Activated CD4-positive, alpha-beta T cell treated with anti-CD3 and anti-CD28 coated beads, Interleukin-2, amount 10 ng/mL, durations not matched to agents 7 days and 5 days (primary cell): ENCODE measurements at regions not wholly inside any gene's neighbourhood (a gene's known extent, or its start where the extent isn't known, plus 50 kb on each side); places are given as distances from the start of the nearest gene placed in this dataset.
"Not testable (repeated sequence)": the region's sequence is repeated elsewhere in the genome, so short reads cannot be mapped to it uniquely, and the experiment has no call there.

ENCODE experiments used
- CTCF ChIA-PET: fragments of 350-600 bp; sonication (Branson Sonifier 250); formaldehyde crosslinking; loops from one replicate; lab custom pipeline; 2021; ENCODE audit warnings: antibody characterized with exemption; lab: Charles Lee
- POLR2A ChIA-PET: fragments of 350-600 bp; sonication (Branson Sonifier 250); formaldehyde crosslinking; loops from one replicate; lab custom pipeline; 2021; ENCODE audit warnings: antibody characterized with exemption; lab: Charles Lee
- DNase-seq: peaks from one replicate; pipeline ENCODE4 v3.0.0-alpha.2; 2020
- H3K27ac Mint-ChIP-seq: one replicate; pipeline ENCODE4 v1.8.0; 2021; ENCODE audit warnings: mild to moderate bottlenecking, moderate library complexity, mixed read lengths
- H3K27me3 Mint-ChIP-seq: one replicate; pipeline ENCODE4 v1.8.0; 2021; ENCODE audit warnings: mixed read lengths
- H3K36me3 Mint-ChIP-seq: one replicate; pipeline ENCODE4 v1.8.0; 2021; ENCODE audit warnings: low read depth, mixed read lengths
- H3K4me1 Mint-ChIP-seq: one replicate; pipeline ENCODE4 v1.8.0; 2021; ENCODE audit warnings: mixed read lengths
- H3K4me3 Mint-ChIP-seq: one replicate; pipeline ENCODE4 v1.8.0; 2021; ENCODE audit warnings: mild to moderate bottlenecking, moderate library complexity, mixed read lengths
- H3K9me3 Mint-ChIP-seq: one replicate; pipeline ENCODE4 v1.8.0; 2021; ENCODE audit warnings: mixed read lengths

DNA sequence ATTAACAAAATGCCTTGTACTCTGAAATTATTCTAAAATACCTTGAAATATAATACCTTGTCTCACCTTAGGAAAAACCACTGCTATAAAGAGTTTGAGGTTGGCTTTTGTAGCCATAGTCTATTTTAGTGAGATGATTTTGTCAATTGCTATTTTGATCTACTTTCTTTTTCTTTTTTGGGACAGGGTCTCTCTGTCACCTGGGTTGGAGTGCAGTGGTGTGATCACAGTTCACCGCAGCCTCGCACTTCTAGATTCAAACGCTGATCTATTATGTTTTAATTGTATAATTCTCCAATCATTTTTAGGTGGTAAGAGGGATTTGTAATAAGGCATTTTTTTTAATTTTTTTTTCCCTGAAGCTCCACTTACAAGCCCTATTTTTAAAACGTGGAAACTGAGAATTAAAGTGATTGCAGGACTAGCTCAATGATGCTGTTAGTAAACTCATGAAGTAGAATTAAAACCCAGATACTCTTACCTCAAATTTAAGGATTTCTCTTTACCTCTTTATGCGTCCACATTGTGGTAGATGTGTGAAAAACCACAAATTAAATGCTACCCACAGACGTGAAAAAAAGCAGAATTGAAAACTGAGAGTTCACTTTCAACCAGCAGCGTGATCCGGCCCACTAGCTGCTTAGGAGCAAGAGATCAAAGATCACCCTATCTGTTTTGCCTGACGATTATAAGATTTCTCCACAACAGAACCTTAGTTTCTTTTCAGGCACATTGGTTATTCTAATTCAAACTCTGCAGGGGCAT is 384.2 kb downstream of the CGGBP1 start:
- no peak overlapping the region for H3K27ac Mint-ChIP-seq
- no peaks in the 10 kb centered on the region for H3K9me3 Mint-ChIP-seq
- no peak overlapping the region for H3K4me3 Mint-ChIP-seq
- H3K4me1 Mint-ChIP-seq: peaks cover 2% of the 10 kb centered on the region
- H3K36me3 Mint-ChIP-seq: no peaks in the 10 kb centered on the region
- no peaks in the 10 kb centered on the region for H3K27me3 Mint-ChIP-seq
- ChIA-PET CTCF (no interaction called here), POLR2A (no interaction called here)
- no peak for DNase-seq

DNA sequence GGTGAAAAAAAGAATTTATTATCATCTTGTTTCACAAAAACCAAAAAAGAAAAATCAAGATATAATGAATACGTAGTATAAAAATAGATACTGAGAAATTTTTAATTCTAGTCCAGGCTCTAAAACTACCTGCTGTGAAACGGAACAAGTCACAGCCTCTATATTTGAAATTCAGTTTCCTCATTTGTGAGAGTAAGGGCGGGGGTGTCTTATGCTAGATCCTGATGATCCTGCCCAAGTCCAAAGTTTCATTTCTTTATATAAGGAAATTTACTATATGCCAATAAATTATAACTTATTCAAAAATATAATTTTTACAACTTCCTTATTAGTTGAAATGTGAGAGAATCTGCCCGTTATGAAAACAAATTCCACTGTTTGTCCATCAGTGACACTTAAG is 385.7 kb downstream of the CGGBP1 start:
- H3K4me3 Mint-ChIP-seq: no peak overlapping the region
- no peak overlapping the region for H3K27ac Mint-ChIP-seq
- H3K9me3 Mint-ChIP-seq: no peaks in the 10 kb centered on the region
- no peaks in the 10 kb centered on the region for H3K27me3 Mint-ChIP-seq
- ChIA-PET POLR2A (no interaction called here), CTCF (no interaction called here)
- no peak for DNase-seq
- H3K36me3 Mint-ChIP-seq: no peaks in the 10 kb centered on the region
- peaks cover 2% of the 10 kb centered on the region for H3K4me1 Mint-ChIP-seq

DNA sequence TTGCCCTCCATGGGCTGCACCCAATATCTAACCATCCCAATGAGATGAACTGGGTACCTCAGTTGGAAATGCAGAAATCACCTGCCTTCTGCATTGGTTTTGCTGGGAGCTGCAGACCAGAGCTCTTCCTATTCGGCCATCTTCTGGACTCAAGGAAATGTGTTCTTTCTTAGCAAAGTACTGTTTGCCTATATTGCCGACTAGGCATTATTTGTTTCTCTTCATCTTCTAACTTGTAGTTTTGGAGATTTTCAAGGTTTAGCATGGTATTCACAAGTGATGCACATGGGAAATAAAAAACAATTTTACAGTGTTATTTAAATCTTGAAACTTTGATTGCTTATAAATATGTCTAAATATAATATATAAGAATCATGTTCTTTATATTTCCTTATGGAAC is 377.8 kb upstream of the POU1F1 start:
- H3K27ac Mint-ChIP-seq: no peak overlapping the region
- no peaks in the 10 kb centered on the region for H3K27me3 Mint-ChIP-seq
- H3K9me3 Mint-ChIP-seq: no peaks in the 10 kb centered on the region
- no peaks in the 10 kb centered on the region for H3K36me3 Mint-ChIP-seq
- no peak for DNase-seq
- ChIA-PET CTCF (interaction anchor here (0.5 kb wide), 1 partner anchor 243 kb away, joined by 3 read pairs; no protein-coding TSS in a partner anchor), POLR2A (no interaction called here)
- no peaks in the 10 kb centered on the region for H3K4me1 Mint-ChIP-seq
- no peak overlapping the region for H3K4me3 Mint-ChIP-seq

DNA sequence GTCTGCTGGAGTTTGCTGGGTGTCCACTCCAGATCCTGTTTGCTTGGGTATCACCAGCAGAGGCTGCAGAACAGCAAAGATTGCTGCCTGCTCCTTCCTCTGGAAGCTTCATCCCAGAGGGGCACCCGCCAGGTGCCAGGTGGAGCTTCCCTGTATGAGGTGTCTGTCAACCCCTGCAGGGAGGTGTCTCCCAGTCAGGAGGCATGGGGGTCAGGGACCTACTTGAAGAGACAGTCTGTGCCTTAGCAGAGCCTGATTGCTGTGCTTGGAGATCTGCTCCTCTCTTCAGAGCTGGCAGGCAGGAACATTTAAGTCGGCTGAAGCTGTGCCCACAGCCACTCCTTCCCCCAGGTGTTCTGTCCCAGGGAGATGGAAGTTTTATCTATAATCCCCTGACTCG is 376.8 kb upstream of the POU1F1 start:
- DNase-seq, H3K27me3 Mint-ChIP-seq, H3K36me3 Mint-ChIP-seq, CTCF ChIA-PET, H3K27ac Mint-ChIP-seq, H3K9me3 Mint-ChIP-seq, H3K4me1 Mint-ChIP-seq, POLR2A ChIA-PET, H3K4me3 Mint-ChIP-seq: not testable (repeated sequence)

DNA sequence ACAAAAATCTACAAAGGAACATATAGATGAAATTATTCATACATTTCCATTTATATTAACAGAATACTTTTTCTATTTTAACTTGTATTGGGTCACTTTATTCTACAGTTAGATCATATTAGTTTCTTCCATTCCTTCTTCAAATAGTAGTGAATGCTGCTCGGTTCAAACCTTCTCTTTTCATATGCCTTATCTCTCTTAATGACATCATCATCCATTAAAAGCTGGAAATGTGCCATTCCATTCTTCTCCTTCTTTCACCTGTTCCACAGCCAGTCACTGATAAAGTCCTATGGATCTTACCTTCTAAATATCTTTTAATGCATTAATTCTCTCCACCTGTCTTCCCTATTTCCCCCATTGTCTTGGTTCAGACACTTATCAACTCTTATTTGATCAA is 358.0 kb upstream of the POU1F1 start:
- no peaks in the 10 kb centered on the region for H3K27me3 Mint-ChIP-seq
- no peak overlapping the region for H3K27ac Mint-ChIP-seq
- H3K4me3 Mint-ChIP-seq: no peak overlapping the region
- no peaks in the 10 kb centered on the region for H3K36me3 Mint-ChIP-seq
- no peaks in the 10 kb centered on the region for H3K9me3 Mint-ChIP-seq
- ChIA-PET CTCF (no interaction called here), POLR2A (no interaction called here)
- H3K4me1 Mint-ChIP-seq: no peaks in the 10 kb centered on the region
- no peak for DNase-seq

DNA sequence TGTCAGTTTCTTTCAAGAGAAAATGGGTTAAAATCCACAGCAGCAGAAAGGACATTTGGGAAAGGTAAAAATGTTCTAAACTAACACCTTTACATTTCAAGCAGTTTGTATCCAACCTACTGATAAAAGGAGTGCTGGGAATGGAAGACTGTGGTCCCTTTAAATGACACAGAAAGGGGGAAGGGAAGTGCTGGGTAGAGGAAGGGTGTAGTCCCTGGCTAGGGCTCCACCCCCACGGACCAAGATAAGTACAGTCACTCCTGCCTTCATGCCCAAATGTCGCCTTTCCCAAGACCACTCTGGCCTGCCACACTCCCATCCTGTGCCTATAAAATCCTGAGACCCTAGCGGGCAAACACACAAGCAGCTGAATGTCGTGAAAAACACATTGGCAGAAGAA is 350.9 kb upstream of the POU1F1 start:
- H3K4me1 Mint-ChIP-seq: no peaks in the 10 kb centered on the region
- ChIA-PET POLR2A (no interaction called here), CTCF (no interaction called here)
- H3K4me3 Mint-ChIP-seq: no peak overlapping the region
- H3K9me3 Mint-ChIP-seq: no peaks in the 10 kb centered on the region
- no peaks in the 10 kb centered on the region for H3K27me3 Mint-ChIP-seq
- DNase-seq: no peak
- no peak overlapping the region for H3K27ac Mint-ChIP-seq
- no peaks in the 10 kb centered on the region for H3K36me3 Mint-ChIP-seq

DNA sequence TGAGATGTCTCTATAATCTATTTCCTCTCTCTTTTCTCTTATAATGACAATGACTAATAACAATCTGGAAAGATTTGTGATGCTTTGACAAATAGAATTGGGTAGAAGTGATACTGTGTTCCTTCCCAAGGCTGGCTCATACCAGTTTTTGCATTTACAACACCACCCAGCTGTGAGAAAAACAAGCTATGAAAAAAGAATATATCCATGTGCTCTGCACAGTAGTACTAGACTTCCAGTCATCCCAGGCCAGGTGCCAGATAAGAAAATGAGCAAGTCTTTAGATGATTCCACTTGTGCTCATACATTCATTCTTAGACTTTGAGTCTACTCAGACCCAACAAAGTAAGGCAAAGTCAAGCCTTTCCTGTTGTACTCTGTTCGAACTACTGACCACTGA is 350.2 kb upstream of the POU1F1 start:
- Mint-ChIP-seq H3K36me3 (no peaks in the 10 kb centered on the region), H3K9me3 (no peaks in the 10 kb centered on the region), H3K27ac (no peak overlapping the region), H3K27me3 (no peaks in the 10 kb centered on the region), H3K4me1 (no peaks in the 10 kb centered on the region), H3K4me3 (no peak overlapping the region)
- ChIA-PET CTCF (no interaction called here), POLR2A (no interaction called here)
- no peak for DNase-seq

DNA sequence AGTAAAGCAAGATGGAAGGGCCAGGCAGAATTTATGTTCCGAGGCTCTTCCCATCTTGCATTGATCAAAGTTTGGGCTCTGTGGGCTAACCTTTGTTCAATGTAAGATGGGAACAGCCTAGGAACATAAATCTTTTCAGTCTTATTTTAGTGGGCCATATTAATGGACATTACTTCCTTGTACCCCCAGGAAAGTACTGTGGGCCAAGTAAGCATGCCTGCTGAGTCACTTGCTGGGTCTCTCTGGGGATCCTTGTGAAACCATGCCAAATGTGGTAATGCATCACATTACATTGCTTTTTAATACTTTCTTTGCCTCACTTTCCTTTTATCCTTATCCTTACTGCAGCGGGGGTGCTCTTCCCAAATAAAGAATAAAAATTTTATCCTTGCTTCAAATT is 349.5 kb upstream of the POU1F1 start:
- Mint-ChIP-seq H3K36me3 (no peaks in the 10 kb centered on the region), H3K9me3 (no peaks in the 10 kb centered on the region), H3K4me3 (no peak overlapping the region), H3K27me3 (no peaks in the 10 kb centered on the region), H3K4me1 (no peaks in the 10 kb centered on the region), H3K27ac (no peak overlapping the region)
- ChIA-PET CTCF (no interaction called here), POLR2A (no interaction called here)
- DNase-seq: no peak

DNA sequence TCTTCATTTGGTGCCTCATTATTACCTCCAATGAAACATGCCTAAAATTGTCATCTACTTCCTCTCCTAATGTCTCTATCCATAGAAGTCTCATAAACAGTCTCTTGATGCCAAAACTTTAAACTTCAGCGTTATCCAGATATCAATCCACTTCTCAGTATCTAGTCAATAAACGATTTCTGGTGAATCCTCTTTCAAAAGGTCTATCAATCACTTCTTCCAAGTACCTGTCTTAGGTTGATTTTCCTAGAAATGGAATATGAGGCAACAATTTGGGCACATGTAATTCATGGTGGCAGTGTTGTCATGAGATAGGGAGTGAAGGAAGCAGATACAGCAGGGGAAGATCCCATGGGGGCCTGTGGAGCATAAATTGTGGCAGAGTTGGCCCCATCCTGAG is 348.5 kb upstream of the POU1F1 start:
- Mint-ChIP-seq H3K27me3 (no peaks in the 10 kb centered on the region), H3K36me3 (no peaks in the 10 kb centered on the region), H3K4me3 (no peak overlapping the region), H3K9me3 (no peaks in the 10 kb centered on the region), H3K4me1 (no peaks in the 10 kb centered on the region), H3K27ac (no peak overlapping the region)
- CTCF ChIA-PET: no interaction called here
- no peak for DNase-seq
- POLR2A ChIA-PET: no interaction called here

DNA sequence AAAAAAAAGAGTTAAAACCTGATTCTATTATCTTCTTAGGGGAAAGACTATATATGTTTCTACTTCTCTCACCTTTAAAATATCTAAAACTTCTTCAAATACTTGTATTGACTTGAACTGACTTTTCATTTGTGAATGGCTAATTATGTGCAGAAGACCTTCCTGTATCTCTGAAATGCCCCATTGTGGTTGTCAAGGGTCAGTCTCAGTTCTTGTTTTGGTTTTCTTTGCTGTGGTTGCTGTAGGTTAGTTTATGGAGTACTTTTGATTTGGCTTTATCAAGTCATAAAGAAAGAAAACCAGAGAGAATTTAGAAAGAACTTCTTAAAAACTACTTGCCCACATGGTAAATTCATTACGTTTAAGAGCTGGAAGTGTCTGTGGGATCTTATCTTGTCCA is 345.3 kb upstream of the POU1F1 start:
- Mint-ChIP-seq H3K27ac (no peak overlapping the region), H3K9me3 (peaks cover under 1% of the 10 kb centered on the region), H3K36me3 (no peaks in the 10 kb centered on the region), H3K4me3 (no peak overlapping the region), H3K4me1 (no peaks in the 10 kb centered on the region), H3K27me3 (no peaks in the 10 kb centered on the region)
- DNase-seq: no peak
- CTCF ChIA-PET: no interaction called here
- POLR2A ChIA-PET: no interaction called here

DNA sequence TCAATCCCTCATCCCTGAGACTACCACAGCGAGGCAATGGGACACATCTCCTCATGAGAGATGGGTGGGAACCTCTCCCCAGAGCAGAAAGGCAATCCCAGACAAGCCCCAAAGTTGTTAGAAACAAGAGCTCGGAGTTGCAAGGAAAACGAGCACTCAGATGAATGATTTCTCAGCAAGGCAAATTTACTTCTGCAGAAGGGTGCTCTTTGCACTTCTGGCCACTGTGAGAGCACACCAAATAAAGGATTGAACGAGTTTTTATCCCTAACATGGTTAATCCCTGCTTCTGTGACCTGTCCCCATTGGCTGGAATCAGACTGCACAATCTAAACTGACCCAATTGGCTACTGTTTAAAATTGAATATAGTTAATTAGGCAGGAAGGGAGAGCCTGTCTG is 339.1 kb upstream of the POU1F1 start:
- Mint-ChIP-seq H3K27ac (no peak overlapping the region), H3K9me3 (peaks cover 17% of the 10 kb centered on the region), H3K27me3 (no peaks in the 10 kb centered on the region), H3K4me1 (no peaks in the 10 kb centered on the region), H3K36me3 (no peaks in the 10 kb centered on the region), H3K4me3 (no peak overlapping the region)
- ChIA-PET CTCF (no interaction called here), POLR2A (no interaction called here)
- no peak for DNase-seq

DNA sequence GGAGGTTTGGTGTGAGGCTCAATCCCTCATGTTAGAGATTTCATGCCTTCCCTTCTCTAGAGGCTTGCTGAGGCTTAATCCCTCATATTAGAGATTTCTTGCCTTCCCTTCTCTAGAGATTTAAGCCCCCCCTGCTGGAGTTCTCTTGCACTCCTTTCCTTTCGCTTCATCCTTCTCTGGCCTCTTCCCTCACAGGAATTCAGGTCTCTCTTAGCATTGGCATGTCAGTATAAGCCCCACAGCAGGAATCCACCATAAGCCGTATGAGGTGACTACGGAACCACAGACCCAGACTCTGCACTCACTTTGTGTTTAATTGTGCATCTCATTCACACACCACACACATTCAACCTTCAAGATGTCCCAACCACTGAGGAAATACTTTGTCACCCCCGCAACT is 338.6 kb upstream of the POU1F1 start:
- CTCF ChIA-PET: no interaction called here
- no peaks in the 10 kb centered on the region for H3K4me1 Mint-ChIP-seq
- no peak for DNase-seq
- no peaks in the 10 kb centered on the region for H3K27me3 Mint-ChIP-seq
- no peak overlapping the region for H3K4me3 Mint-ChIP-seq
- peaks cover 17% of the 10 kb centered on the region for H3K9me3 Mint-ChIP-seq
- no peaks in the 10 kb centered on the region for H3K36me3 Mint-ChIP-seq
- POLR2A ChIA-PET: no interaction called here
- H3K27ac Mint-ChIP-seq: no peak overlapping the region

DNA sequence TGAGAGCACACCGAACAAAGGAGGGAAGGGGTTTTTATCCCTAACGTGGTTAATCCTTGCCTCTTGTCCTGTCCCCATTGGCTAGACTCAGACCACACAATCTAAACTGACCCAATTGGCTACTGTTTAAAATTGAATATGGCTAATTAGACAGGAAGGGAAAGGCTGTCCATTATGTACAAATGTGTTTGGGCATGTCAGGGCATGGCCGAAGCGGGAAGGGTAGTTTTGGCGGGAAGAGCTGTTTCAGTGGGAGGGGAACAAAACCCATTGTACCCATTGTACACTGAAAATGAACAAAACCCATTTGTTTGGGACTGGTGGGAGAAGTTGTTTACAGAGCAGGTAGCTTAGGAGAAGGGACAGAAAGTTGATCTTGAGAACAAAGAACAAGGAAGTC is 330.9 kb upstream of the POU1F1 start:
- CTCF ChIA-PET: no interaction called here
- Mint-ChIP-seq H3K27ac (no peak overlapping the region), H3K9me3 (peaks cover 11% of the 10 kb centered on the region), H3K4me3 (no peak overlapping the region), H3K4me1 (no peaks in the 10 kb centered on the region), H3K27me3 (no peaks in the 10 kb centered on the region), H3K36me3 (no peaks in the 10 kb centered on the region)
- DNase-seq: no peak
- POLR2A ChIA-PET: no interaction called here

DNA sequence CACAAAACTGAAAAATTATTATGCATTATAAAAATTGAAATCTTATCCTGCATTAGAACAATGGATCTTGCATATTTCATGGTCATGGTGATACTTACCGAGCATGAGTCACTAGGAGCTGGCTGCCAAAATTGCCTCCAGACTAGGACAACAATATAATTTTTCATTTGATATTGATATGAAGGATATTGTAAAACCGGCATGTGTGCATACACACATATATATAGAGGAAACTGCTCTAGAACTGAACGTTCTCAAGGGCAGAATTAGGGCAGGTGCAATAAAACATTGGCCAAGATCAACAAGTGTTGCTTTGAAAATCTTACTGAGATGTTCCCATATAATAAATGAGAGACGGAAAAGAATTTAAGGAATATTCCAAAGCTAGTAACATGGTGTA is 319.4 kb upstream of the POU1F1 start:
- ChIA-PET CTCF (no interaction called here), POLR2A (no interaction called here)
- Mint-ChIP-seq H3K27me3 (no peaks in the 10 kb centered on the region), H3K27ac (no peak overlapping the region), H3K9me3 (peaks cover 2% of the 10 kb centered on the region), H3K4me3 (no peak overlapping the region), H3K36me3 (no peaks in the 10 kb centered on the region), H3K4me1 (no peaks in the 10 kb centered on the region)
- no peak for DNase-seq
